Neural cell (in vitro differentiated cells): ENCODE measurements at regions not wholly inside any gene's neighbourhood (a gene's known extent, or its start where the extent isn't known, plus 50 kb on each side); places are given as distances from the start of the nearest gene placed in this dataset.

ENCODE experiments used
- H2AFZ ChIP-seq: fragments of 200-600, 300-800 bp; sonication (generic), shearing (Covaris generic); 2 replicates; pipeline ENCODE4 v1.6.0; 2014; ENCODE audit warnings: low read depth, mild to moderate bottlenecking, antibody characterized with exemption, low read length, moderate library complexity
- H3F3A ChIP-seq: fragments of 200-600 bp; shearing (Covaris generic); 2 replicates; pipeline ENCODE4 v1.6.1; 2016; ENCODE audit warnings: mild to moderate bottlenecking, moderate library complexity, mixed read lengths, antibody characterized with exemption, low read length; ENCODE audit not compliant: insufficient read depth, poor library complexity, severe bottlenecking
- H3K27ac ChIP-seq: fragments of 200-600, 300-800 bp; sonication (generic), shearing (Covaris generic); 2 replicates; pipeline ENCODE4 v1.5.1; 2014; ENCODE audit warnings: mild to moderate bottlenecking, low read length, moderate library complexity
- H3K27me3 ChIP-seq: fragments of 300-800, 200-600 bp; sonication (generic), shearing (Covaris generic); 2 replicates; pipeline ENCODE4 v1.6.0; 2014; ENCODE audit warnings: mild to moderate bottlenecking, low read depth, low read length, moderate library complexity; ENCODE audit not compliant: insufficient read depth
- H3K36me3 ChIP-seq: fragments of 300-800, 200-600 bp; sonication (generic), shearing (Covaris generic); 2 replicates; pipeline ENCODE4 v1.5.1; 2014; ENCODE audit warnings: mild to moderate bottlenecking, antibody characterized with exemption, low read length, moderate library complexity; ENCODE audit not compliant: insufficient read depth
- H3K4me2 ChIP-seq: fragments of 300-800, 200-600 bp; sonication (generic), shearing (Covaris generic); 2 replicates; pipeline ENCODE4 v1.6.0; 2014; ENCODE audit warnings: mild to moderate bottlenecking, low read length
- H3K4me3 ChIP-seq: fragments of 300-800, 200-600 bp; sonication (generic), shearing (Covaris generic); 2 replicates; pipeline ENCODE4 v1.5.1; 2014; ENCODE audit warnings: mild to moderate bottlenecking, low read length, moderate library complexity
- H3K79me2 ChIP-seq: fragments of 200-600 bp; shearing (Covaris generic); replicated peaks from 2 replicates; pipeline ENCODE4 v1.6.0; 2014; ENCODE audit warnings: mild to moderate bottlenecking, low read length, moderate library complexity; ENCODE audit not compliant: insufficient read depth
- H3K9ac ChIP-seq: fragments of 300-800, 200-600 bp; sonication (generic), shearing (Covaris generic); 2 replicates; pipeline ENCODE4 v1.6.1; 2016; ENCODE audit warnings: mild to moderate bottlenecking, low read length, mixed read lengths
- H3K9me2 ChIP-seq: fragments of 200-600 bp; shearing (Covaris generic); 2 replicates; pipeline ENCODE4 v1.6.1; 2016; ENCODE audit warnings: mild to moderate bottlenecking, low read length, mixed read lengths; ENCODE audit not compliant: insufficient read depth
- H3K9me3 ChIP-seq: fragments of 200-600, 300-800 bp; sonication (generic), shearing (Covaris generic); 2 replicates; pipeline ENCODE4 v1.6.1; 2016; ENCODE audit warnings: mild to moderate bottlenecking, mixed run types, low read length, moderate library complexity, mixed read lengths
- H4K20me1 ChIP-seq: fragments of 200-600 bp; shearing (Covaris generic); 2 replicates; pipeline ENCODE4 v1.6.1; 2016; ENCODE audit warnings: mild to moderate bottlenecking, mixed run types; ENCODE audit not compliant: insufficient read depth
- EP300 ChIP-seq: fragments of 450-650 bp; conservative IDR thresholded peaks from 2 replicates; pipeline ENCODE4 v1.6.1; 2014; ENCODE audit warnings: antibody characterized with exemption, mild to moderate bottlenecking, moderate library complexity; ENCODE audit not compliant: poor library complexity, severe bottlenecking
- EZH2 ChIP-seq: fragments of 200-600, 300-800 bp; shearing (Covaris generic), sonication (generic); IDR thresholded peaks from 2 replicates; pipeline ENCODE4 v1.6.1; 2014; ENCODE audit warnings: antibody characterized with exemption, low read length, borderline replicate concordance, mild to moderate bottlenecking; ENCODE audit not compliant: insufficient read depth, poor library complexity, severe bottlenecking
- MXI1 ChIP-seq: fragments of 450-650 bp; conservative IDR thresholded peaks from 2 replicates; pipeline ENCODE4 v1.6.1; 2014; ENCODE audit warnings: antibody characterized with exemption, mild to moderate bottlenecking; ENCODE audit not compliant: poor library complexity, severe bottlenecking
- POLR2AphosphoS5 ChIP-seq: IDR thresholded peaks from 2 replicates; pipeline ENCODE4 v1.6.1; 2012
- RAD21 ChIP-seq: fragments of 450-650 bp; conservative IDR thresholded peaks from 2 replicates; pipeline ENCODE4 v1.6.1; 2014; ENCODE audit warnings: antibody characterized with exemption, mild to moderate bottlenecking, moderate library complexity
- SMC3 ChIP-seq: fragments of 450-650 bp; conservative IDR thresholded peaks from 2 replicates; pipeline ENCODE4 v1.6.1; 2014; ENCODE audit warnings: antibody characterized with exemption, mild to moderate bottlenecking, moderate library complexity; ENCODE audit not compliant: poor library complexity
- TAF1 ChIP-seq: IDR thresholded peaks from 2 replicates; pipeline ENCODE4 v1.6.1; 2012; ENCODE audit warnings: low read depth
- TF ChIP-seq, protein P1 (sequence below): IDR thresholded peaks from 2 replicates; pipeline ENCODE4 v1.6.1; 2012; ENCODE audit warnings: borderline replicate concordance
- TF ChIP-seq, protein P2 (sequence below): fragments of 450-650 bp; IDR thresholded peaks from 2 replicates; pipeline ENCODE4 v1.5.1; 2014; ENCODE audit warnings: antibody characterized with exemption, mild to moderate bottlenecking, moderate library complexity; ENCODE audit not compliant: poor library complexity, severe bottlenecking

DNA sequence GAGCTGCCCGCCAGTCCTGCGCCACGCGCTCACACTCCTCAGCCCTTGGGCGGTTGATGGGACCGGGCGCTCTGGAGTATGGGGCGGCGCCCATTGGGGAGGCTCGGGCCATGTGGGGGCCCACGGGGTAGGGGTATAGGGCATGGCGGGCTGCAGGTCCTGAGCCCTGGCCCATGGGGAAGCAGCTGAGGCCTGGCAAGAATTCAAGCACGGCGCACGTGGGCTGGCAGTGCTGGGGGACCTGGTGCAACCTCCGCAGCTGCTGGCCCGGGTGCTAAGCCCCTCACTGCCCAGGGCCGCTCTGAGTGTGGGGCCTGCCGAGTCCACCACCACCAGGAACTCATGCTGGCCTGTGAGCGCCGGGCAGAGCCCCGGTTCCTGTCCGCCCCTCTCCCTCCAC is 229.6 kb upstream of the ZNF608 start:
- Histone ChIP-seq H3K4me3 (no peak overlapping the region), H3K9ac (no peak overlapping the region), H3K27me3 (no peaks in the 10 kb centered on the region), H3K79me2 (no peaks in the 10 kb centered on the region), H2AFZ (no peak overlapping the region), H3K9me3 (no peaks in the 10 kb centered on the region), H3K4me2 (no peak overlapping the region), H3K36me3 (no peaks in the 10 kb centered on the region), H3F3A (peaks cover 4% of the 10 kb centered on the region), H3K27ac (no peak overlapping the region), H4K20me1 (no peaks in the 10 kb centered on the region), H3K9me2 (no peaks in the 10 kb centered on the region)
- no peak for TF ChIP-seq MXI1
- no peak for TF ChIP-seq POLR2AphosphoS5
- no peak for TF ChIP-seq TAF1
- TF ChIP-seq, protein P1, sequence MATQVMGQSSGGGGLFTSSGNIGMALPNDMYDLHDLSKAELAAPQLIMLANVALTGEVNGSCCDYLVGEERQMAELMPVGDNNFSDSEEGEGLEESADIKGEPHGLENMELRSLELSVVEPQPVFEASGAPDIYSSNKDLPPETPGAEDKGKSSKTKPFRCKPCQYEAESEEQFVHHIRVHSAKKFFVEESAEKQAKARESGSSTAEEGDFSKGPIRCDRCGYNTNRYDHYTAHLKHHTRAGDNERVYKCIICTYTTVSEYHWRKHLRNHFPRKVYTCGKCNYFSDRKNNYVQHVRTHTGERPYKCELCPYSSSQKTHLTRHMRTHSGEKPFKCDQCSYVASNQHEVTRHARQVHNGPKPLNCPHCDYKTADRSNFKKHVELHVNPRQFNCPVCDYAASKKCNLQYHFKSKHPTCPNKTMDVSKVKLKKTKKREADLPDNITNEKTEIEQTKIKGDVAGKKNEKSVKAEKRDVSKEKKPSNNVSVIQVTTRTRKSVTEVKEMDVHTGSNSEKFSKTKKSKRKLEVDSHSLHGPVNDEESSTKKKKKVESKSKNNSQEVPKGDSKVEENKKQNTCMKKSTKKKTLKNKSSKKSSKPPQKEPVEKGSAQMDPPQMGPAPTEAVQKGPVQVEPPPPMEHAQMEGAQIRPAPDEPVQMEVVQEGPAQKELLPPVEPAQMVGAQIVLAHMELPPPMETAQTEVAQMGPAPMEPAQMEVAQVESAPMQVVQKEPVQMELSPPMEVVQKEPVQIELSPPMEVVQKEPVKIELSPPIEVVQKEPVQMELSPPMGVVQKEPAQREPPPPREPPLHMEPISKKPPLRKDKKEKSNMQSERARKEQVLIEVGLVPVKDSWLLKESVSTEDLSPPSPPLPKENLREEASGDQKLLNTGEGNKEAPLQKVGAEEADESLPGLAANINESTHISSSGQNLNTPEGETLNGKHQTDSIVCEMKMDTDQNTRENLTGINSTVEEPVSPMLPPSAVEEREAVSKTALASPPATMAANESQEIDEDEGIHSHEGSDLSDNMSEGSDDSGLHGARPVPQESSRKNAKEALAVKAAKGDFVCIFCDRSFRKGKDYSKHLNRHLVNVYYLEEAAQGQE = no peak
- TF ChIP-seq EP300 = no peak

DNA sequence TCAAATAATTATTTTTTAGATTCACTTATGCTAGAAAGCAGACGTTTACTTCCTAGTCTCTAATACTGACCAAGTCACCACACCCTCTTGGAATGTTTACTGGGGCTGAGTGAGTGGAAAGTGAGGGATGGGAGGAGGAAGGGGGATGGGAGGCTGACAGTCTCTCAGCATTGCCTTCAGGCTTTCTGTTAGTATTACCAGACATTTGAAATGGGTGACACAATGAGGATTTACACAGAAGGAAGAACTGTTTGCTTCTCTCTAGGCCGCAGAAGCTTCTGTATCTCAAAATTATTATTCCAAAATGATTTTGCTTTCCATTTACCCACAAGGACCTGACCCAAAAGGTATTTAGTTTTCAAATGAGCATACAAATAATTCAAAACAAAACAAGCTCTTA is 232.8 kb upstream of the ZNF608 start:
- Histone ChIP-seq H2AFZ (no peak overlapping the region), H3K36me3 (no peaks in the 10 kb centered on the region), H4K20me1 (no peaks in the 10 kb centered on the region), H3K79me2 (no peaks in the 10 kb centered on the region), H3K27me3 (no peaks in the 10 kb centered on the region), H3F3A (peaks cover 4% of the 10 kb centered on the region), H3K9ac (peak overlapping the region; percentile 44), H3K4me2 (peak overlapping the region; percentile 32), H3K9me3 (no peaks in the 10 kb centered on the region), H3K4me3 (no peak overlapping the region), H3K27ac (peak overlapping the region; percentile 62), H3K9me2 (no peaks in the 10 kb centered on the region)
- peak; percentile 17 for TF ChIP-seq SMC3
- no peak for TF ChIP-seq EZH2

DNA sequence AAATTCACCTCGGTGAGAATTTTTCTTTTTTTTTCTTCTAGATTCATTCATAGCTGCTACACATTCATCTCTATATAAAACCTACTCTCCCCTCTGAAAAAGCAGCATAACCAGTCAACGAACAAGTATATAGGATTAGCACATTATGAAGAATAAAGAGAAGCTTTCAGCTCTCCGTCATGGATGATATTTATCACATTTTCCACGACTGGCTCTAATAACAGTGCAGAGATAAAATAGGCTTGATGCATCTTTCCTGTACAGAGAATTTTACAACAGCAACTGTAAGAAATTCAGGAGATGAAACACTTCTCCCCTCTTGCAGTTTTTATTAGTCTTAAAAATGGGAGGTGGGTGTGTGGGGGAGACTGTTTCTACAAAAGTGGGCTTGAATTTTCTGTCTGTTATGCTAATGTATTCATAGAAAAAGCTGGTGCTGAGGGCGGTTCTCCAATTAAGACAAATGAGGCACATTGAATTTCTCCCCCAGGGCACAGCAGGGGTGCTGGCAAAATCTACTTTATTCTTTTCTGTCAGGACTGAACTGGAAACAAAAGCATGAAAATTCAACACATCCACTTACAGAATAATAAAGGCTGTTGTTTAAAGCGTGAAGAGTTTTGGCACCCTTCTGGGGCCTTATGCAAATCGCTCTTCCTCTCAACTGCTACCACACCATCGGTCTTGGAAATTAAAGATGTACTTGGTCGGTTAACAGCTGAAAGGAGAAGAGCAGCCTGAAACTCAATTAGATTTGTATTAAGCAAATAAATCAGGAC is 233.9 kb upstream of the ZNF608 start:
- Histone ChIP-seq H2AFZ (peak overlapping the region; percentile 10), H3K27me3 (no peaks in the 10 kb centered on the region), H3K4me3 (peak overlapping the region; percentile 20), H3K9ac (peak overlapping the region; percentile 44), H3F3A (peaks cover 4% of the 10 kb centered on the region), H3K36me3 (no peaks in the 10 kb centered on the region), H3K27ac (peak overlapping the region; percentile 62), H3K9me3 (no peaks in the 10 kb centered on the region), H3K4me2 (peak overlapping the region; percentile 6), H3K9me2 (no peaks in the 10 kb centered on the region), H4K20me1 (no peaks in the 10 kb centered on the region), H3K79me2 (no peaks in the 10 kb centered on the region)
- TF ChIP-seq TAF1 = no peak
- no peak for TF ChIP-seq SMC3
- TF ChIP-seq, protein P1 = no peak
- TF ChIP-seq EP300 = no peak
- TF ChIP-seq EZH2 = no peak
- TF ChIP-seq RAD21 = no peak
- TF ChIP-seq, protein P2, sequence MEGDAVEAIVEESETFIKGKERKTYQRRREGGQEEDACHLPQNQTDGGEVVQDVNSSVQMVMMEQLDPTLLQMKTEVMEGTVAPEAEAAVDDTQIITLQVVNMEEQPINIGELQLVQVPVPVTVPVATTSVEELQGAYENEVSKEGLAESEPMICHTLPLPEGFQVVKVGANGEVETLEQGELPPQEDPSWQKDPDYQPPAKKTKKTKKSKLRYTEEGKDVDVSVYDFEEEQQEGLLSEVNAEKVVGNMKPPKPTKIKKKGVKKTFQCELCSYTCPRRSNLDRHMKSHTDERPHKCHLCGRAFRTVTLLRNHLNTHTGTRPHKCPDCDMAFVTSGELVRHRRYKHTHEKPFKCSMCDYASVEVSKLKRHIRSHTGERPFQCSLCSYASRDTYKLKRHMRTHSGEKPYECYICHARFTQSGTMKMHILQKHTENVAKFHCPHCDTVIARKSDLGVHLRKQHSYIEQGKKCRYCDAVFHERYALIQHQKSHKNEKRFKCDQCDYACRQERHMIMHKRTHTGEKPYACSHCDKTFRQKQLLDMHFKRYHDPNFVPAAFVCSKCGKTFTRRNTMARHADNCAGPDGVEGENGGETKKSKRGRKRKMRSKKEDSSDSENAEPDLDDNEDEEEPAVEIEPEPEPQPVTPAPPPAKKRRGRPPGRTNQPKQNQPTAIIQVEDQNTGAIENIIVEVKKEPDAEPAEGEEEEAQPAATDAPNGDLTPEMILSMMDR = no peak
- TF ChIP-seq MXI1 = no peak
- TF ChIP-seq POLR2AphosphoS5 = no peak
